GM21360 (cell line): ENCODE measurements at regions not wholly inside any gene's neighbourhood (a gene's known extent, or its start where the extent isn't known, plus 50 kb on each side); places are given as distances from the start of the nearest gene placed in this dataset.
"Not testable (repeated sequence)": the region's sequence is repeated elsewhere in the genome, so short reads cannot be mapped to it uniquely, and the experiment has no call there.

ENCODE experiments used
- ATAC-seq: cut with Tn5 transposase; IDR thresholded peaks from one replicate; pipeline ENCODE4 v1.9.1; 2021; ENCODE audit warnings: mild to moderate bottlenecking, moderate library complexity; ENCODE audit not compliant: unreplicated experiment

- no peak for ATAC-seq
Measured at GRCh38 chr13:83498481-83499190, 383.6 kb downstream of the SLITRK1 start.

- no peak for ATAC-seq
Measured at GRCh38 chr13:83498045-83498444, 384.2 kb downstream of the SLITRK1 start.

GRCh38 chr13:83496501-83496900, 385.8 kb downstream of the SLITRK1 start:
- ATAC-seq = no peak

GRCh38 chr13:83485101-83485500, 397.2 kb downstream of the SLITRK1 start:
- no peak for ATAC-seq

GRCh38 chr13:83471011-83471410, 411.3 kb downstream of the SLITRK1 start:
- no peak for ATAC-seq

- ATAC-seq = no peak
Measured at GRCh38 chr13:83470133-83470797, 412.0 kb downstream of the SLITRK1 start.

GRCh38 chr13:83453723-83454122, 428.6 kb downstream of the SLITRK1 start:
- ATAC-seq = no peak

GRCh38 chr13:83453300-83453699, 429.0 kb downstream of the SLITRK1 start:
- ATAC-seq = no peak

GRCh38 chr13:83452292-83452950, 429.9 kb downstream of the SLITRK1 start:
- no peak for ATAC-seq

- no peak for ATAC-seq
Measured at GRCh38 chr13:83450591-83450990, 431.7 kb downstream of the SLITRK1 start.

- no peak for ATAC-seq
Measured at GRCh38 chr13:83449668-83450395, 432.4 kb downstream of the SLITRK1 start.

- ATAC-seq = no peak
Measured at GRCh38 chr13:83440465-83440864, 441.8 kb downstream of the SLITRK1 start.

- ATAC-seq = not testable (repeated sequence)
Measured at GRCh38 chr13:83439464-83439863, 442.8 kb downstream of the SLITRK1 start.

- no peak for ATAC-seq
Measured at GRCh38 chr13:83423861-83424260, 458.4 kb downstream of the SLITRK1 start.

GRCh38 chr13:83423381-83423780, 458.9 kb downstream of the SLITRK1 start:
- no peak for ATAC-seq

- no peak for ATAC-seq
Measured at GRCh38 chr13:83414393-83414792, 467.9 kb downstream of the SLITRK1 start.

- no peak for ATAC-seq
Measured at GRCh38 chr13:83386609-83387008, 495.7 kb downstream of the SLITRK1 start.

- no peak for ATAC-seq
Measured at GRCh38 chr13:83378908-83379307, 503.4 kb downstream of the SLITRK1 start.

GRCh38 chr13:83377491-83377890, 504.8 kb downstream of the SLITRK1 start:
- ATAC-seq = no peak

- ATAC-seq = no peak
Measured at GRCh38 chr13:83372786-83373185, 509.5 kb downstream of the SLITRK1 start.

- ATAC-seq = no peak
Measured at GRCh38 chr13:83365723-83366122, 516.6 kb downstream of the SLITRK1 start.
